C1 segment of cervical spinal cord (tissue), 14 donors: ENCODE measurements at regions not wholly inside any gene's neighbourhood (a gene's known extent, or its start where the extent isn't known, plus 50 kb on each side); places are given as distances from the start of the nearest gene placed in this dataset.
A peak's percentile ranks its signal among the peaks of the same experiment; 100 is the strongest.

ENCODE experiments used
- DNase-seq, 14 donors: peaks; one replicate each; lab custom pipeline; 2025; lab: John Stamatoyannopoulos, UW

DNA sequence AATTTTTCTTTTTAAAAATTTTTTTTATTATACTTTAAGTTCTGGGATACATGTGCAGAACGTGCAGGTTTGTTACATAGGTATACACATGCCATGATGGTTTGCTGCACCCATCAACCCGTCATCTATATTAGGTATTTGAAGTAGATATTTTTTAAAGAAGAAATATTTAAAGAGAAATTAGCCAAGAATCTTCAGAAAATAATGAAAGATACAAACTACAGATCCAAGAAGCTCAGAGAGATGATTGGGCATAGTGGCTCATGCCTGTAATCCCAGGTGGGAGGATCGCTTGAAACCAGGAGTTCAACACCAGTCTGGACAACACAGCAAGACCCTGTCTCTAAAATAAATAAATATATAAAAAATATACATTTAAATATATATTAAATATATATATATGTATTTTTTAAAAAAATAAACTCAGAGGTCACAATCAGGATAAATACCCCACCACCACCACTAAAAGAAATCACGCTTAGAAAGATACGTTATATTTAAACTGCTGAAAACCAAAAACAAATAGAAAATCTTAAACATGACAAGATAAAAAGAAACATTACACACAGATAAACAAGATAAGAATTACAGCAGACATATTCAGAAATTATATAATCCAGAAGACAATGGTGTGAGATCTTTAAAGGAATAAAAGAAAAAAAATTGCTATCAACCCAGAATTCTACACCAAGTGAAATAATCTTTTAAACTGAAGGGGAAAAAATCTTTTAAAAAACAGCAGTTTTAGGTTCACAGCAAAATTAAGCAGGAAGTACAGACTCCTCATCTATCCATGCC, 57.5 kb downstream of the CSF2 start:
- no peak for DNase-seq

DNA sequence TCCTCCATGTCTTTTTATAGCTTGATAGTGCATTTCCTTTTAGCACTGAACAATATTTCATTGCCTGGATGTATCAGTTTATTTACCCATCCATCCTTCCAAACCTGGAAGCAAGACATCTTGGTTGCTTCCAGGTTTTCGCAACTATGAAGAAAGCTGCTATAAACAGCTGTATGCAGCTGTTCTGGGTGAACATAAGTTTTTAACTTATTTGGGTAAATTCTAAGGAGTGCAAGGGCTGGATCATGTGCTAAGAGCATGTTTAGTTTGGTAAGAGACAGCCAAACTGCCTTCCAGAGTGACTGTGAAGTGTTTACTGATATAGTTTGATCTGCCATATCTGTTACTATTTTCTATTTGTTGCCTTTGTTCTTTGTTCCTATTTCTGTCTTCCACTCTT, 58.5 kb downstream of the CSF2 start:
- DNase-seq: no peak

DNA sequence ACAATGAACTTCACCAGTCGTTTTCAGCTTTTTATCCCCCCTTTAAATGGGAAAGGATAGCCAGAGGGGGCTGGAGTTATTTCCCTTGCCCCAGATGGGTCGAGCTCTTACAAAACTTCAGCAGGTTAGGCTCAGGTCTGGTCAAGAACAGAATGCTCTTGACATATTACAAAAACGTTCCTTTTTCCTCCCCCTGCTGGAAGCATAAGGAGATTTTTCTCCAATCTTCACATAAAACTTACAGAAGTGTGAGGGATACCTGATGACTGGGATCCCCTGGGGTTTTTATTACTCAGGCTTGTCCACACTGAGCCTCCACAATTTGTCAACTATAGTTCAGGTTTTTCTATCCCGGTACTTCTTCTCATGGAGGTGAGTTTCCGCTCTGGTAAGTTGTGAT, 60.8 kb downstream of the CSF2 start:
- DNase-seq: no peak

DNA sequence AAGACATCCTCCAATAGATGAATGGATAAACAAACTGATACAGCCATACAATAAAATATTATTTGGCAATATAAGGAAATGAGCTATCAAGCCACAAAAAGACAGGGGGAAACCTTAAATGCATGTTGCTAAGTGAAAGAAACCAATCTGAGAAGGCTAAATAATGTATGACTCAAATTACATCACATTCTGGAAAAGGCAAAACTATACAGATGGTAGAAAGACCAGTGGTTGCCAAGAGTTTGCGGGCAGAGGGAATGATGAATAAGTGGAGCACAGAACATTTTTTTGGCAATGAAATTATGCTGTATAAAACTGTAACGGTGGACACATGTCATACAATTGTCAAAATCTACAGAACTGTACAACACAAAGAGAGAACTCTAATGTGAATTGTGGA, 63.3 kb downstream of the CSF2 start:
- DNase-seq: peak in 1 of 14 donors; percentile 92

DNA sequence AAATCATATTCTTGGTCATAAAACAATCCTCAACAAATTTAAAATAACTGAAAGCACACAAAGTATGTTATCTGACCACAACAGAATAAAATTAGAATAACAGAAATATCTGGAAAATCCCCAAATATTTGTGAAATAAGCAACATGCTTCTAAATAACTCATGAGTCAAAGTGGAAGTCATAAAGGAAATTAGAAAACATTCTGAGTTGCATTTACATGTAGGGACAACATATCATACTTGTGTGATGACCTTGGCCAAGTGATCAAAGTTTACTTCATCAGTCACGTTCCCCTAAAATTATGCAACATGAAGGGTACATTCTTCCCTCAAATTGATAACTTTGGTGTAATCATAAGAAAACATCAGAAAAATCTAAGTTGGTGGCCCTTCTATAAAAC, 64.7 kb downstream of the CSF2 start:
- DNase-seq: no peak
